H9 (cell line): ENCODE measurements at regions not wholly inside any gene's neighbourhood (a gene's known extent, or its start where the extent isn't known, plus 50 kb on each side); places are given as distances from the start of the nearest gene placed in this dataset.

Experiments used
- DNase-seq: peaks from one replicate; pipeline ENCODE4 v3.0.0-alpha.2; 2017
- H2AFZ ChIP-seq: one replicate; pipeline ENCODE4 v1.6.1; 2013; ENCODE audit warnings: mild to moderate bottlenecking, low read length, control low read depth, moderate library complexity
- H2AK5ac ChIP-seq: 2 replicates; pipeline ENCODE4 v1.6.1; 2013; ENCODE audit warnings: low read length, control low read depth, mixed read lengths; ENCODE audit not compliant: insufficient read length
- H2BK120ac ChIP-seq: one replicate; pipeline ENCODE4 v1.6.1; 2013; ENCODE audit warnings: low read depth, mild to moderate bottlenecking, low read length, control low read depth, inconsistent platforms; ENCODE audit not compliant: poor library complexity, severe bottlenecking
- H2BK12ac ChIP-seq: 2 replicates; pipeline ENCODE4 v1.6.1; 2013; ENCODE audit warnings: low read length, control low read depth, mixed read lengths, low read depth; ENCODE audit not compliant: insufficient read length
- H2BK15ac ChIP-seq: 2 replicates; pipeline ENCODE4 v1.6.1; 2013; ENCODE audit warnings: low read depth, low read length, control low read depth
- H2BK20ac ChIP-seq: one replicate; pipeline ENCODE4 v1.6.1; 2013; ENCODE audit warnings: low read depth, mild to moderate bottlenecking, low read length, control low read depth, inconsistent platforms; ENCODE audit not compliant: poor library complexity, severe bottlenecking
- H2BK5ac ChIP-seq: 2 replicates; pipeline ENCODE4 v1.6.1; 2013; ENCODE audit warnings: low read length, control low read depth, mixed read lengths; ENCODE audit not compliant: insufficient read length
- H3K14ac ChIP-seq: 2 replicates; pipeline ENCODE4 v1.6.1; 2013; ENCODE audit warnings: low read length, control low read depth; ENCODE audit not compliant: insufficient read depth
- H3K18ac ChIP-seq: 2 replicates; pipeline ENCODE4 v1.6.1; 2013; ENCODE audit warnings: low read depth, mild to moderate bottlenecking, mixed read lengths, low read length, control low read depth; ENCODE audit not compliant: insufficient read length
- H3K23ac ChIP-seq: 2 replicates; pipeline ENCODE4 v1.6.1; 2013; ENCODE audit warnings: low read length, control low read depth, mixed read lengths, low read depth; ENCODE audit not compliant: insufficient read length
- H3K23me2 ChIP-seq: 2 replicates; pipeline ENCODE4 v1.6.1; 2013; ENCODE audit warnings: low read depth, mild to moderate bottlenecking, mixed read lengths, low read length, control low read depth; ENCODE audit not compliant: insufficient read length, poor library complexity, severe bottlenecking
- H3K27ac ChIP-seq: 2 replicates; pipeline ENCODE4 v1.5.1; 2013; ENCODE audit warnings: low read length, control low read depth, mixed read lengths, low read depth; ENCODE audit not compliant: insufficient read length
- H3K27me3 ChIP-seq: 2 replicates; pipeline ENCODE4 v1.6.1; 2013; ENCODE audit warnings: low read length, control low read depth, inconsistent platforms; ENCODE audit not compliant: insufficient read depth
- H3K4ac ChIP-seq: 2 replicates; pipeline ENCODE4 v1.6.1; 2013; ENCODE audit warnings: low read depth, mild to moderate bottlenecking, control low read depth, inconsistent platforms, low read length, moderate library complexity
- H3K4me1 ChIP-seq: 2 replicates; pipeline ENCODE4 v1.6.1; 2013; ENCODE audit warnings: low read length, control low read depth, inconsistent platforms; ENCODE audit not compliant: insufficient read depth
- H3K4me2 ChIP-seq: 2 replicates; pipeline ENCODE4 v1.6.1; 2013; ENCODE audit warnings: low read length, control low read depth, mixed read lengths; ENCODE audit not compliant: insufficient read length, insufficient read depth
- H3K56ac ChIP-seq: 2 replicates; pipeline ENCODE4 v1.6.1; 2013; ENCODE audit warnings: low read depth, mild to moderate bottlenecking, mixed read lengths, low read length, control low read depth; ENCODE audit not compliant: insufficient read length
- H3K79me1 ChIP-seq: 2 replicates; pipeline ENCODE4 v1.6.1; 2013; ENCODE audit warnings: low read depth, mild to moderate bottlenecking, moderate library complexity, low read length, control low read depth, inconsistent platforms; ENCODE audit not compliant: insufficient read depth, poor library complexity, severe bottlenecking
- H3K79me2 ChIP-seq: 2 replicates; pipeline ENCODE4 v1.6.1; 2013; ENCODE audit warnings: low read length, control low read depth, inconsistent platforms; ENCODE audit not compliant: insufficient read depth
- H3K9ac ChIP-seq: 2 replicates; pipeline ENCODE4 v1.6.1; 2013; ENCODE audit warnings: low read length, control low read depth, mixed read lengths; ENCODE audit not compliant: insufficient read length; ENCODE audit errors: extremely low read depth
- H3K9me3 ChIP-seq: one replicate; pipeline ENCODE4 v1.6.1; 2013; ENCODE audit warnings: low read depth, low read length, inconsistent platforms; ENCODE audit not compliant: control insufficient read depth
- H3T11ph ChIP-seq: one replicate; pipeline ENCODE4 v1.6.1; 2013; ENCODE audit warnings: mild to moderate bottlenecking, low read length, control low read depth, inconsistent platforms
- H4K20me1 ChIP-seq: one replicate; pipeline ENCODE4 v1.6.1; 2013; ENCODE audit not compliant: control insufficient read depth, insufficient read length, insufficient read depth
- H4K5ac ChIP-seq: 2 replicates; pipeline ENCODE4 v1.6.1; 2013; ENCODE audit warnings: low read depth, mild to moderate bottlenecking, mixed read lengths, low read length, control low read depth; ENCODE audit not compliant: insufficient read length
- H4K8ac ChIP-seq: replicated peaks from 2 replicates; pipeline ENCODE4 v1.6.1; 2013; ENCODE audit warnings: low read length, control low read depth, mixed read lengths, low read depth; ENCODE audit not compliant: insufficient read length
- H4K91ac ChIP-seq: 2 replicates; pipeline ENCODE4 v1.6.1; 2013; ENCODE audit warnings: low read depth, mild to moderate bottlenecking, moderate library complexity, mixed read lengths, low read length, control low read depth; ENCODE audit not compliant: insufficient read length
- H3K27ac Mint-ChIP-seq, 3 experiments: 2 replicates in 2 of 3; 3 replicates in 1 of 3; pipeline ENCODE4 v1.8.0; 2020 to 2021; ENCODE audit warnings: mixed read lengths in 3 of 3, mild to moderate bottlenecking in 1 of 3, moderate library complexity in 1 of 3
- H3K27me3 Mint-ChIP-seq: 2 replicates; pipeline ENCODE4 v1.8.0; 2021; ENCODE audit warnings: low read depth, mild to moderate bottlenecking, moderate library complexity, mixed read lengths
- H3K36me3 Mint-ChIP-seq, 3 experiments: 2 replicates in 2 of 3; 3 replicates in 1 of 3; pipeline ENCODE4 v1.8.0; 2020 to 2021; ENCODE audit warnings: low read depth in 3 of 3, mixed read lengths in 3 of 3; ENCODE audit not compliant: insufficient read depth in 1 of 3
- H3K4me1 Mint-ChIP-seq, 2 experiments: 2 replicates each; pipeline ENCODE4 v1.8.0; 2020; ENCODE audit warnings: mixed read lengths in 2 of 2
- H3K4me3 Mint-ChIP-seq, 2 experiments: 2 replicates in 1 of 2; 3 replicates in 1 of 2; pipeline ENCODE4 v1.8.0; 2020 to 2021; ENCODE audit warnings: mild to moderate bottlenecking in 2 of 2, mixed read lengths in 2 of 2, moderate library complexity in 1 of 2
- H3K9me3 Mint-ChIP-seq, 2 experiments: 2 replicates in 1 of 2; 3 replicates in 1 of 2; pipeline ENCODE4 v1.8.0; 2020; ENCODE audit warnings: mild to moderate bottlenecking in 2 of 2, mixed read lengths in 2 of 2, moderate library complexity in 1 of 2
- WGBS: extraction: QIAGEN DNeasy Blood & Tissue Kit; methylation state at CpG from one replicate; pipeline ENCODE4 v1.1.7; 2013; ENCODE audit warnings: missing lambda C conversion rate, low lambda C conversion rate, mixed read lengths; ENCODE audit not compliant: insufficient read length; ENCODE audit errors: extremely low coverage; 5-methylcytosine and 5-hydroxymethylcytosine counted together
- TF ChIP-seq, protein P1 (sequence below): fragments of 200-600 bp; sonication (generic); conservative IDR thresholded peaks from 3 replicates; pipeline ENCODE4 v1.8.0; 2021; ENCODE audit warnings: antibody characterized with exemption, mild to moderate bottlenecking

DNA sequence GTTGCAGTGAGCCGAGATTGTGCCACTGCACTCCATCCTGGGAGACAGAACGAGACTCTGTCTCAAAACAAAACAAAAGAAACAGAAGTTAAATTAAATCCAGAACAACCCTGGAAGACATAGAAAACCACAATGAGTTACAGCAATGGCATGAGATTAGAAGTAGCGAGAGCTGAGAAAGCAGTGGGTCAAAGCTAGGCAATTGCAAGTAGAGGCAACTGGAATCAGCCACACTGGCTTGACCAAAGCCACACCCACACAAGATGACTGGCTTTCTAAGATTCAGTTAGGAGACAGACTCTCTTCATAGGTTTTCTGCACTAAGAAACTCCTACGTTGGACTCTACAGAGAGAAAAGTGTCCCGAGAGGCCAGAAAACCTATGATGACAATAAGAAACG, 443.0 kb downstream of the GPM6A start:
- Mint-ChIP-seq H3K27ac (no peak overlapping the region), H3K9me3 (no peaks in the 10 kb centered on the region), H3K36me3 (no peaks in the 10 kb centered on the region), H3K27me3 (no peaks in the 10 kb centered on the region), H3K4me1 (no peaks in the 10 kb centered on the region), H3K4me3 (no peak overlapping the region)
- H3K79me2 ChIP-seq: no peaks in the 10 kb centered on the region
- H2BK20ac ChIP-seq: no peak overlapping the region
- no peaks in the 10 kb centered on the region for H3K27me3 ChIP-seq
- H2BK120ac ChIP-seq: no peak overlapping the region
- no peak for DNase-seq
- H3K9ac ChIP-seq: no peak overlapping the region
- H3T11ph ChIP-seq: no peak overlapping the region
- no peaks in the 10 kb centered on the region for H3K79me1 ChIP-seq
- TF ChIP-seq, protein P1, sequence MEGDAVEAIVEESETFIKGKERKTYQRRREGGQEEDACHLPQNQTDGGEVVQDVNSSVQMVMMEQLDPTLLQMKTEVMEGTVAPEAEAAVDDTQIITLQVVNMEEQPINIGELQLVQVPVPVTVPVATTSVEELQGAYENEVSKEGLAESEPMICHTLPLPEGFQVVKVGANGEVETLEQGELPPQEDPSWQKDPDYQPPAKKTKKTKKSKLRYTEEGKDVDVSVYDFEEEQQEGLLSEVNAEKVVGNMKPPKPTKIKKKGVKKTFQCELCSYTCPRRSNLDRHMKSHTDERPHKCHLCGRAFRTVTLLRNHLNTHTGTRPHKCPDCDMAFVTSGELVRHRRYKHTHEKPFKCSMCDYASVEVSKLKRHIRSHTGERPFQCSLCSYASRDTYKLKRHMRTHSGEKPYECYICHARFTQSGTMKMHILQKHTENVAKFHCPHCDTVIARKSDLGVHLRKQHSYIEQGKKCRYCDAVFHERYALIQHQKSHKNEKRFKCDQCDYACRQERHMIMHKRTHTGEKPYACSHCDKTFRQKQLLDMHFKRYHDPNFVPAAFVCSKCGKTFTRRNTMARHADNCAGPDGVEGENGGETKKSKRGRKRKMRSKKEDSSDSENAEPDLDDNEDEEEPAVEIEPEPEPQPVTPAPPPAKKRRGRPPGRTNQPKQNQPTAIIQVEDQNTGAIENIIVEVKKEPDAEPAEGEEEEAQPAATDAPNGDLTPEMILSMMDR: no peak
- no peak overlapping the region for H4K91ac ChIP-seq
- no peak overlapping the region for H4K5ac ChIP-seq
- WGBS: no CpG with 5 or more reads among the region's 6 CpGs
- H4K20me1 ChIP-seq: no peaks in the 10 kb centered on the region
- H3K9me3 ChIP-seq: no peaks in the 10 kb centered on the region
- no peak overlapping the region for H3K4me2 ChIP-seq
- H3K27ac ChIP-seq: no peak overlapping the region
- no peaks in the 10 kb centered on the region for H3K4me1 ChIP-seq
- H3K18ac ChIP-seq: no peak overlapping the region
- H4K8ac ChIP-seq: no peak overlapping the region
- no peak overlapping the region for H2BK12ac ChIP-seq
- H3K56ac ChIP-seq: no peak overlapping the region
- no peak overlapping the region for H2BK15ac ChIP-seq
- H2AK5ac ChIP-seq: no peak overlapping the region
- no peak overlapping the region for H3K23ac ChIP-seq
- H2AFZ ChIP-seq: no peak overlapping the region
- no peak overlapping the region for H3K14ac ChIP-seq
- H3K4ac ChIP-seq: no peak overlapping the region
- no peaks in the 10 kb centered on the region for H3K23me2 ChIP-seq
- H2BK5ac ChIP-seq: no peak overlapping the region
